Astrocyte (in vitro differentiated cells and primary cell): ENCODE measurements at regions not wholly inside any gene's neighbourhood (a gene's known extent, or its start where the extent isn't known, plus 50 kb on each side); places are given as distances from the start of the nearest gene placed in this dataset.

Experiments
- DNase-seq: peaks from one replicate; pipeline ENCODE4 v3.0.0-alpha.2; 2010; ENCODE audit warnings: low read depth
- FAIRE-seq: peaks from 2 replicates; lab custom pipeline; 2011; peaks lifted over from hg19 to GRCh38; lab: Jason Lieb, UNC
- H2AFZ ChIP-seq: 2 replicates; pipeline ENCODE4 v1.6.0; 2012; ENCODE audit warnings: low read depth, low read length, inconsistent platforms
- H3K27ac ChIP-seq: 2 replicates; pipeline ENCODE4 v1.5.1; 2011; ENCODE audit warnings: low read depth, low read length, inconsistent platforms
- H3K27me3 ChIP-seq: 2 replicates; pipeline ENCODE4 v1.6.0; 2011; ENCODE audit warnings: low read length, inconsistent platforms; ENCODE audit not compliant: insufficient read depth
- H3K36me3 ChIP-seq: 2 replicates; pipeline ENCODE4 v1.5.1; 2011; ENCODE audit warnings: low read length, inconsistent platforms; ENCODE audit not compliant: insufficient read depth
- H3K4me1 ChIP-seq: 2 replicates; pipeline ENCODE4 v1.5.1; 2011; ENCODE audit warnings: low read length, inconsistent platforms; ENCODE audit not compliant: insufficient read depth
- H3K4me2 ChIP-seq: 2 replicates; pipeline ENCODE4 v1.6.0; 2012; ENCODE audit warnings: low read length, inconsistent platforms
- H3K4me3 ChIP-seq: 2 replicates; pipeline ENCODE4 v1.5.1; 2011; ENCODE audit warnings: low read depth, mild to moderate bottlenecking, low read length, inconsistent platforms; ENCODE audit not compliant: insufficient read depth
- H3K79me2 ChIP-seq: 2 replicates; pipeline ENCODE4 v1.6.0; 2012; ENCODE audit warnings: mild to moderate bottlenecking, low read length, inconsistent platforms; ENCODE audit not compliant: insufficient read depth
- H3K9ac ChIP-seq: 2 replicates; pipeline ENCODE4 v1.6.0; 2012; ENCODE audit warnings: mild to moderate bottlenecking, low read length, inconsistent platforms
- H3K9me3 ChIP-seq: 2 replicates; pipeline ENCODE4 v1.5.1; 2012; ENCODE audit warnings: low read depth, mild to moderate bottlenecking, low read length, inconsistent platforms; ENCODE audit not compliant: insufficient read depth
- H4K20me1 ChIP-seq: 2 replicates; pipeline ENCODE4 v1.6.0; 2012; ENCODE audit warnings: low read length, inconsistent platforms; ENCODE audit not compliant: insufficient read depth
- H3K27ac Mint-ChIP-seq: one replicate; pipeline ENCODE4 v1.8.0; 2021; ENCODE audit warnings: mild to moderate bottlenecking, mixed read lengths; ENCODE audit not compliant: unreplicated experiment
- H3K27me3 Mint-ChIP-seq: one replicate; pipeline ENCODE4 v1.8.0; 2021; ENCODE audit warnings: low read depth, mixed read lengths; ENCODE audit not compliant: unreplicated experiment
- H3K36me3 Mint-ChIP-seq: one replicate; pipeline ENCODE4 v1.8.0; 2021; ENCODE audit warnings: low read depth, mixed read lengths; ENCODE audit not compliant: unreplicated experiment
- H3K4me1 Mint-ChIP-seq: one replicate; pipeline ENCODE4 v1.8.0; 2021; ENCODE audit warnings: low read depth, mixed read lengths; ENCODE audit not compliant: unreplicated experiment
- H3K4me3 Mint-ChIP-seq: one replicate; pipeline ENCODE4 v1.8.0; 2021; ENCODE audit warnings: mild to moderate bottlenecking, moderate library complexity, mixed read lengths; ENCODE audit not compliant: unreplicated experiment
- H3K9me3 Mint-ChIP-seq: one replicate; pipeline ENCODE4 v1.8.0; 2021; ENCODE audit warnings: mild to moderate bottlenecking, mixed read lengths; ENCODE audit not compliant: unreplicated experiment
- EZH2 ChIP-seq: IDR thresholded peaks from 2 replicates; pipeline ENCODE4 v1.6.1; 2012; ENCODE audit warnings: mild to moderate bottlenecking, low read length, inconsistent platforms; ENCODE audit not compliant: insufficient read depth
- TF ChIP-seq, protein P1 (sequence below): IDR thresholded peaks from 2 replicates; pipeline ENCODE4 v1.5.1; 2011; ENCODE audit warnings: low read depth, mild to moderate bottlenecking, inconsistent platforms, low read length, moderate library complexity; ENCODE audit not compliant: insufficient read depth

DNA sequence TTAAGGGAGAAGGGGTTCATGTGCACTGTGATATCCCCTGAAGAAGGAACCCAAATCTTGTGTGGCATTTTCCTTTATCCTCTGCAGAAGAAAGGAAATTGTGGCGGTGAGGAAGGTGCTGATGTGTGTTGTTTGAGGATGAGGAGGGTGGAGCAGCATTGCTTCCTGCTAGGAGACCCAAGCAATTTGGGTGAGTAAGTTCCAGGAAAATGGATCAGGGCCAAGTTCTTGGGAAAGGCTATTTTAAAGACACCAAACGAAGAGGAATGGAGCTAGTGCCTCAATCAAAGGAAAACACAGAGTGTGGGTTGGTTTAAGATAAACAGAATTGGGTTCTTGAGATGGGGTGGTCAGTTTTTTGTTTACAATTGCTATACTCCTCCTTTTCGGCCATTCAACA is 86.7 kb upstream of the MARK1 start:
- peaks cover 4% of the 10 kb centered on the region for H3K9me3 Mint-ChIP-seq
- Histone ChIP-seq H3K27me3 (no peaks in the 10 kb centered on the region), H3K79me2 (no peaks in the 10 kb centered on the region), H2AFZ (no peak overlapping the region), H3K9ac (no peak overlapping the region), H3K4me3 (no peak overlapping the region), H3K9me3 (no peaks in the 10 kb centered on the region), H3K36me3 (no peaks in the 10 kb centered on the region), H3K4me1 (no peaks in the 10 kb centered on the region), H3K4me2 (no peak overlapping the region), H4K20me1 (no peaks in the 10 kb centered on the region), H3K27ac (no peak overlapping the region)
- H3K27me3 Mint-ChIP-seq = peaks cover 2% of the 10 kb centered on the region
- H3K4me3 Mint-ChIP-seq = no peak overlapping the region
- H3K36me3 Mint-ChIP-seq = no peaks in the 10 kb centered on the region
- FAIRE-seq = no peak
- H3K27ac Mint-ChIP-seq = no peak overlapping the region
- no peaks in the 10 kb centered on the region for H3K4me1 Mint-ChIP-seq
- no peak for TF ChIP-seq EZH2
- TF ChIP-seq, protein P1, sequence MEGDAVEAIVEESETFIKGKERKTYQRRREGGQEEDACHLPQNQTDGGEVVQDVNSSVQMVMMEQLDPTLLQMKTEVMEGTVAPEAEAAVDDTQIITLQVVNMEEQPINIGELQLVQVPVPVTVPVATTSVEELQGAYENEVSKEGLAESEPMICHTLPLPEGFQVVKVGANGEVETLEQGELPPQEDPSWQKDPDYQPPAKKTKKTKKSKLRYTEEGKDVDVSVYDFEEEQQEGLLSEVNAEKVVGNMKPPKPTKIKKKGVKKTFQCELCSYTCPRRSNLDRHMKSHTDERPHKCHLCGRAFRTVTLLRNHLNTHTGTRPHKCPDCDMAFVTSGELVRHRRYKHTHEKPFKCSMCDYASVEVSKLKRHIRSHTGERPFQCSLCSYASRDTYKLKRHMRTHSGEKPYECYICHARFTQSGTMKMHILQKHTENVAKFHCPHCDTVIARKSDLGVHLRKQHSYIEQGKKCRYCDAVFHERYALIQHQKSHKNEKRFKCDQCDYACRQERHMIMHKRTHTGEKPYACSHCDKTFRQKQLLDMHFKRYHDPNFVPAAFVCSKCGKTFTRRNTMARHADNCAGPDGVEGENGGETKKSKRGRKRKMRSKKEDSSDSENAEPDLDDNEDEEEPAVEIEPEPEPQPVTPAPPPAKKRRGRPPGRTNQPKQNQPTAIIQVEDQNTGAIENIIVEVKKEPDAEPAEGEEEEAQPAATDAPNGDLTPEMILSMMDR = no peak
- DNase-seq = no peak

DNA sequence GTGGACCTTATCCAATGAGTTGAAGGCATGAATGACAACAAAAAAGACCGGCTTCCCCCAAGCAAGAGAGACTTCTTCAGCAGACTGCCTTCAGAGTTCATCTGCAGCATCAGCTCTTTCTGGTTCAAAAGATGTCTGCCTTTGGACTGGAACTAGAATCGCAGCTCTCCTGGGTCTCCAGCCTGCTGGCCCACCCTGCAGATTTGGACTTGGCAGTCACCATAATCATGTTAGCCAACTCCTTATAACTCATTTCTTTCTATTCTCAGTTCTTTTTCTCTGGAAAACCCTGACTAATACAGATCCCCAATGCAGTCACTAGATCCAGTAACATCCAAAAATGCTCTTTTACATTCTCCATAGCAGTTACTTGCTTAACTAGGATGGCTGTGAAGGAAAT is 89.2 kb upstream of the MARK1 start:
- DNase-seq (no peak), FAIRE-seq (no peak)
- Histone ChIP-seq H2AFZ (no peak overlapping the region), H3K36me3 (no peaks in the 10 kb centered on the region), H3K9ac (no peak overlapping the region), H3K27me3 (no peaks in the 10 kb centered on the region), H4K20me1 (no peaks in the 10 kb centered on the region), H3K27ac (no peak overlapping the region), H3K9me3 (no peaks in the 10 kb centered on the region), H3K79me2 (no peaks in the 10 kb centered on the region), H3K4me1 (no peaks in the 10 kb centered on the region), H3K4me2 (no peak overlapping the region), H3K4me3 (no peak overlapping the region)
- H3K9me3 Mint-ChIP-seq = peaks cover 2% of the 10 kb centered on the region
- H3K27ac Mint-ChIP-seq = no peak overlapping the region
- TF ChIP-seq, protein P1 = no peak
- no peak for TF ChIP-seq EZH2
- H3K27me3 Mint-ChIP-seq = peaks cover 9% of the 10 kb centered on the region
- no peak overlapping the region for H3K4me3 Mint-ChIP-seq
- H3K36me3 Mint-ChIP-seq = no peaks in the 10 kb centered on the region
- no peaks in the 10 kb centered on the region for H3K4me1 Mint-ChIP-seq

DNA sequence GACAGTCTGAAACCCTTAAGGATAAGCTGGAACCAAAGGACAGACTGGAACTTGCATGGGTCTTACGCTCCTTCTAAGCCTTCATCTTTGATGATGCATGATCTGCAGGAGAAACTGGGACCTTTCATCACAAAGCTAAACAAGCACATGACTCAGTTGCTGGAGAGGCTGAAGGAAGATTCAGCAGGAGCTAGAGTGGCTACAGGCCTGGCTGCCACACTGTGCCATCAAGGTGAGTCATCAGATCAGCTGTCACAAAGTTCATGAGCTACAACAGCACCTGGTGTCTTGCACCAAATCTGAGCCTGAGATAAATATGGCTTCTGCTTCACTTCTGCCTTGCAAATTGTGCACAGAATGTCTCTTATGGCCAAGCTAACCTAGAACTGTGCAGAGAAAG is 95.5 kb upstream of the MARK1 start:
- H2AFZ ChIP-seq = no peak overlapping the region
- Mint-ChIP-seq H3K27me3 (peaks cover 9% of the 10 kb centered on the region), H3K9me3 (peaks cover 1% of the 10 kb centered on the region), H3K36me3 (no peaks in the 10 kb centered on the region), H3K4me1 (peaks cover 9% of the 10 kb centered on the region), H3K27ac (no peak overlapping the region), H3K4me3 (no peak overlapping the region)
- DNase-seq (no peak), FAIRE-seq (no peak)
- H3K79me2 ChIP-seq = no peaks in the 10 kb centered on the region
- H3K9ac ChIP-seq = no peak overlapping the region
- H3K9me3 ChIP-seq = no peaks in the 10 kb centered on the region
- no peaks in the 10 kb centered on the region for H4K20me1 ChIP-seq
- H3K36me3 ChIP-seq = no peaks in the 10 kb centered on the region
- no peak overlapping the region for H3K4me2 ChIP-seq
- no peaks in the 10 kb centered on the region for H3K27me3 ChIP-seq
- H3K4me3 ChIP-seq = no peak overlapping the region
- H3K4me1 ChIP-seq = no peaks in the 10 kb centered on the region
- TF ChIP-seq, protein P1 = no peak
- TF ChIP-seq EZH2 = no peak
- H3K27ac ChIP-seq = no peak overlapping the region
